Left cardiac atrium (tissue), 4 donors: ENCODE measurements at regions not wholly inside any gene's neighbourhood (a gene's known extent, or its start where the extent isn't known, plus 50 kb on each side); places are given as distances from the start of the nearest gene placed in this dataset.

Source experiments
- ATAC-seq, 2 donors: fragments of 200-7000 bp; cut with Tn5 transposase; one replicate each; pipeline ENCODE4 v1.9.1; 2020; ENCODE audit warnings: mild to moderate bottlenecking in 2 of 2, moderate library complexity in 2 of 2
- DNase-seq: peaks from one replicate; pipeline ENCODE4 v3.0.0-alpha.2; 2020
- intact Hi-C, 2 donors: fragments of 100-400 bp; cut with DNase I; formaldehyde crosslinking; loops; one replicate each; pipeline versions ENCODE4 v1.14.1 to v1.15.1; 2022 to 2023
- donor health status: DM: no; HTN: yes; CAD: no.
- donor health status: DM: no; HTN: yes; CAD: no; lungs with severe emphysema.
- donor health status: DM: yes; HTN: yes; CAD: no.
- donor health status: Dilated cardiomyopathy.

- no peak for DNase-seq
- no peak for ATAC-seq
- intact Hi-C loops: no loop called here
These were observed 93.2 kb downstream of the CCDC185 start for GRCh38 chr1:223486366-223486765.

DNA sequence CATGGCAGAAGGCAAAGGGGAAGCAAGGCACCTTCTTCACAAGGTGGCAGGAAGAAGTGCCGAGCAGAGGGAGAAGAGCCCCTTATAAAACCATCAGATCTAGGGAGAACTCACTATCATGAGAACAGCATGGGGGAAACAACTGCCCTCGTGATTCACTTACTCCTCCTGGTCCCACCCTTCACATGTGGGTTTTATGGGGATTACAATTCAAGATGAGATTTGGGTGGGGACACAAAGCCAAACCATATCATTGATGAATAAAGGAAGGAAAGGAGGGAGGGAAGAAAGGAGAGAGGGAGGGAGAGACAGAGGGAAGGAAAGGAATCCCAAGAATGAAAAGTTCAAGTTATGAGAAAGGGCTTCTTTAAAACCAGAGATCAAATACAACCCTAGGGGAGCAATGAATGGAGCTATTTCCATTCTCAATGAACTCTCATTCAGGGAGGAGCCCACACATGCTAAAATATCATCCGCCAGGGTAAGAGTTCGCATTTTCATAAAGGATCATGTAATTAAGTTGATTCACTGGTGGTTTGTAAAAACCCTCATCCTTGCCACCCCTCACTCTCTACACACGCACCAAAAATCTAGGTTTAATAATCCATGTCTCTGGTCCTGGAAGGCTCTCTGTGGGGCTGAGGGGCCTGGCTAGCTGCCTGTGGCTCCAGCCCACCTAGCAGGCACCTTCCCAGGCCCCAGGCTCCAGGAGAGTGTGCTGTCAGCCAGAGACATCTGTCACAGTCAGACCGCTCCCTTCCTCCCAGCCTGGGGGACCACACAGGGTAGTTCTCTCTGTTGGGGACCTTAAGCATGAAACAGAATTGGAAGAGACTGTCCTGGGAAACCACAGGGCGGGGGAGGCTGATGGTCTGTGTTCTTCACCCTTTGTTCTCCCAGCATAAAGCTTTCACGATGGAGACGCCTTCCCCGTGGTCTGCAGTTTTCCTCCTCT lies 94.0 kb downstream of the CCDC185 start:
- ATAC-seq (no peak), DNase-seq (no peak)
- intact Hi-C loops: no loop called here

- DNase-seq: no peak
- intact Hi-C loops: no loop called here
- ATAC-seq: no peak
These were observed 94.7 kb downstream of the CCDC185 start for GRCh38 chr1:223487887-223488259.

- DNase-seq: no peak
- ATAC-seq: no peak
- intact Hi-C loops: no loop called here
These were observed 96.2 kb downstream of the CCDC185 start for GRCh38 chr1:223489439-223489838.

DNA sequence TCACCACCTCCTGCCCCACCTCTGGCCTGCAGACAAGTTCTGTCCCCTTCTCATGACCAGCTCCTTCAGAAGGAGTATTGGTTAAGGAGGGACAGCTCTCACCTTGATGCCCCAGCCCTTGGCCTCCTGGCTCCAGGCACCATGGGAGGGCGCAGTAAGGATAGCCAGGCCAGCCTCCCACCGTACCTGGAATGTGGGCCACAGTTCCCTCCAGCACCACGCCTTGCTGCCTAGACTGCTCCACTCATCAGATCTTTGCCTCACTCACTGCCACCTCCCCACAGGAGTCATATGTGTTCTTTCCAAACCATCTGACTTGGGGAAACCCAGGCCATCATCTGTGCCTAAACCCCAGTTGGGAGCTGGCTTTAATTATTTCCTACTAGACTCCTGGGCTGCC lies 97.0 kb downstream of the CCDC185 start:
- intact Hi-C loops: no loop called here
- ATAC-seq: no peak
- no peak for DNase-seq
